H9 (cell line): ENCODE measurements at regions not wholly inside any gene's neighbourhood (a gene's known extent, or its start where the extent isn't known, plus 50 kb on each side); places are given as distances from the start of the nearest gene placed in this dataset.

ENCODE experiments used
- DNase-seq: peaks from one replicate; pipeline ENCODE4 v3.0.0-alpha.2; 2017
- H2AFZ ChIP-seq: one replicate; pipeline ENCODE4 v1.6.1; 2013; ENCODE audit warnings: mild to moderate bottlenecking, low read length, control low read depth, moderate library complexity
- H2AK5ac ChIP-seq: 2 replicates; pipeline ENCODE4 v1.6.1; 2013; ENCODE audit warnings: low read length, control low read depth, mixed read lengths; ENCODE audit not compliant: insufficient read length
- H2BK120ac ChIP-seq: one replicate; pipeline ENCODE4 v1.6.1; 2013; ENCODE audit warnings: low read depth, mild to moderate bottlenecking, low read length, control low read depth, inconsistent platforms; ENCODE audit not compliant: poor library complexity, severe bottlenecking
- H2BK12ac ChIP-seq: 2 replicates; pipeline ENCODE4 v1.6.1; 2013; ENCODE audit warnings: low read length, control low read depth, mixed read lengths, low read depth; ENCODE audit not compliant: insufficient read length
- H2BK15ac ChIP-seq: 2 replicates; pipeline ENCODE4 v1.6.1; 2013; ENCODE audit warnings: low read depth, low read length, control low read depth
- H2BK20ac ChIP-seq: one replicate; pipeline ENCODE4 v1.6.1; 2013; ENCODE audit warnings: low read depth, mild to moderate bottlenecking, low read length, control low read depth, inconsistent platforms; ENCODE audit not compliant: poor library complexity, severe bottlenecking
- H2BK5ac ChIP-seq: 2 replicates; pipeline ENCODE4 v1.6.1; 2013; ENCODE audit warnings: low read length, control low read depth, mixed read lengths; ENCODE audit not compliant: insufficient read length
- H3K14ac ChIP-seq: 2 replicates; pipeline ENCODE4 v1.6.1; 2013; ENCODE audit warnings: low read length, control low read depth; ENCODE audit not compliant: insufficient read depth
- H3K18ac ChIP-seq: 2 replicates; pipeline ENCODE4 v1.6.1; 2013; ENCODE audit warnings: low read depth, mild to moderate bottlenecking, mixed read lengths, low read length, control low read depth; ENCODE audit not compliant: insufficient read length
- H3K23ac ChIP-seq: 2 replicates; pipeline ENCODE4 v1.6.1; 2013; ENCODE audit warnings: low read length, control low read depth, mixed read lengths, low read depth; ENCODE audit not compliant: insufficient read length
- H3K23me2 ChIP-seq: 2 replicates; pipeline ENCODE4 v1.6.1; 2013; ENCODE audit warnings: low read depth, mild to moderate bottlenecking, mixed read lengths, low read length, control low read depth; ENCODE audit not compliant: insufficient read length, poor library complexity, severe bottlenecking
- H3K27ac ChIP-seq: 2 replicates; pipeline ENCODE4 v1.5.1; 2013; ENCODE audit warnings: low read length, control low read depth, mixed read lengths, low read depth; ENCODE audit not compliant: insufficient read length
- H3K27me3 ChIP-seq: 2 replicates; pipeline ENCODE4 v1.6.1; 2013; ENCODE audit warnings: low read length, control low read depth, inconsistent platforms; ENCODE audit not compliant: insufficient read depth
- H3K4ac ChIP-seq: 2 replicates; pipeline ENCODE4 v1.6.1; 2013; ENCODE audit warnings: low read depth, mild to moderate bottlenecking, control low read depth, inconsistent platforms, low read length, moderate library complexity
- H3K4me1 ChIP-seq: 2 replicates; pipeline ENCODE4 v1.6.1; 2013; ENCODE audit warnings: low read length, control low read depth, inconsistent platforms; ENCODE audit not compliant: insufficient read depth
- H3K4me2 ChIP-seq: 2 replicates; pipeline ENCODE4 v1.6.1; 2013; ENCODE audit warnings: low read length, control low read depth, mixed read lengths; ENCODE audit not compliant: insufficient read length, insufficient read depth
- H3K56ac ChIP-seq: 2 replicates; pipeline ENCODE4 v1.6.1; 2013; ENCODE audit warnings: low read depth, mild to moderate bottlenecking, mixed read lengths, low read length, control low read depth; ENCODE audit not compliant: insufficient read length
- H3K79me1 ChIP-seq: 2 replicates; pipeline ENCODE4 v1.6.1; 2013; ENCODE audit warnings: low read depth, mild to moderate bottlenecking, moderate library complexity, low read length, control low read depth, inconsistent platforms; ENCODE audit not compliant: insufficient read depth, poor library complexity, severe bottlenecking
- H3K79me2 ChIP-seq: 2 replicates; pipeline ENCODE4 v1.6.1; 2013; ENCODE audit warnings: low read length, control low read depth, inconsistent platforms; ENCODE audit not compliant: insufficient read depth
- H3K9ac ChIP-seq: 2 replicates; pipeline ENCODE4 v1.6.1; 2013; ENCODE audit warnings: low read length, control low read depth, mixed read lengths; ENCODE audit not compliant: insufficient read length; ENCODE audit errors: extremely low read depth
- H3K9me3 ChIP-seq: one replicate; pipeline ENCODE4 v1.6.1; 2013; ENCODE audit warnings: low read depth, low read length, inconsistent platforms; ENCODE audit not compliant: control insufficient read depth
- H3T11ph ChIP-seq: one replicate; pipeline ENCODE4 v1.6.1; 2013; ENCODE audit warnings: mild to moderate bottlenecking, low read length, control low read depth, inconsistent platforms
- H4K20me1 ChIP-seq: one replicate; pipeline ENCODE4 v1.6.1; 2013; ENCODE audit not compliant: control insufficient read depth, insufficient read length, insufficient read depth
- H4K5ac ChIP-seq: 2 replicates; pipeline ENCODE4 v1.6.1; 2013; ENCODE audit warnings: low read depth, mild to moderate bottlenecking, mixed read lengths, low read length, control low read depth; ENCODE audit not compliant: insufficient read length
- H4K8ac ChIP-seq: replicated peaks from 2 replicates; pipeline ENCODE4 v1.6.1; 2013; ENCODE audit warnings: low read length, control low read depth, mixed read lengths, low read depth; ENCODE audit not compliant: insufficient read length
- H4K91ac ChIP-seq: 2 replicates; pipeline ENCODE4 v1.6.1; 2013; ENCODE audit warnings: low read depth, mild to moderate bottlenecking, moderate library complexity, mixed read lengths, low read length, control low read depth; ENCODE audit not compliant: insufficient read length
- H3K27ac Mint-ChIP-seq, 3 experiments: 2 replicates in 2 of 3; 3 replicates in 1 of 3; pipeline ENCODE4 v1.8.0; 2020 to 2021; ENCODE audit warnings: mixed read lengths in 3 of 3, mild to moderate bottlenecking in 1 of 3, moderate library complexity in 1 of 3
- H3K27me3 Mint-ChIP-seq: 2 replicates; pipeline ENCODE4 v1.8.0; 2021; ENCODE audit warnings: low read depth, mild to moderate bottlenecking, moderate library complexity, mixed read lengths
- H3K36me3 Mint-ChIP-seq, 3 experiments: 2 replicates in 2 of 3; 3 replicates in 1 of 3; pipeline ENCODE4 v1.8.0; 2020 to 2021; ENCODE audit warnings: low read depth in 3 of 3, mixed read lengths in 3 of 3; ENCODE audit not compliant: insufficient read depth in 1 of 3
- H3K4me1 Mint-ChIP-seq, 2 experiments: 2 replicates each; pipeline ENCODE4 v1.8.0; 2020; ENCODE audit warnings: mixed read lengths in 2 of 2
- H3K4me3 Mint-ChIP-seq, 2 experiments: 2 replicates in 1 of 2; 3 replicates in 1 of 2; pipeline ENCODE4 v1.8.0; 2020 to 2021; ENCODE audit warnings: mild to moderate bottlenecking in 2 of 2, mixed read lengths in 2 of 2, moderate library complexity in 1 of 2
- H3K9me3 Mint-ChIP-seq, 2 experiments: 2 replicates in 1 of 2; 3 replicates in 1 of 2; pipeline ENCODE4 v1.8.0; 2020; ENCODE audit warnings: mild to moderate bottlenecking in 2 of 2, mixed read lengths in 2 of 2, moderate library complexity in 1 of 2
- CTCF ChIP-seq: fragments of 200-600 bp; sonication (generic); conservative IDR thresholded peaks from 3 replicates; pipeline ENCODE4 v1.8.0; 2021; ENCODE audit warnings: antibody characterized with exemption, mild to moderate bottlenecking
- WGBS: extraction: QIAGEN DNeasy Blood & Tissue Kit; methylation state at CpG from one replicate; pipeline ENCODE4 v1.1.7; 2013; ENCODE audit warnings: missing lambda C conversion rate, low lambda C conversion rate, mixed read lengths; ENCODE audit not compliant: insufficient read length; ENCODE audit errors: extremely low coverage; 5-methylcytosine and 5-hydroxymethylcytosine counted together

DNA sequence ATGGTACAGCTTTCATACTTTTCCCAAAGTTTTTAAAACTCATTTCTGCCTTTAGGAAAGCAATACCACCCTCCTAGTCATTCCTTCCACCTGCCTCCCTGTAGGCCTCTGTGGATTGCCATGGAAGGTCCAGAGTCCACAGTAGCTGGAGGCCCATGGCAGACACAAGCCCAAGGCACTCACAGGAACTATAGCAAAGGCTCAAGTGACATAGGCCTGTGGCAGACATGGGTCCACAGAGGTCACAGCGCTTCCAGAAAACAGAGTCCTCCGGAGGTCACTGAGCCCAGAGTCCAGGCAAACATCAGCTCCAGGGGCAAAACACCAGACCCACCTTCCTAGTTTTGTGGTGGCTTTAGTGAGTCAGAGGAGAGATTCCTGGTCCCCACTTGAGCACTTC is 147.6 kb upstream of the ATP6AP2 start:
- H2BK20ac ChIP-seq: no peak overlapping the region
- H3K4me1 ChIP-seq: peaks cover 8% of the 10 kb centered on the region; the same call in 1 of the 2 replicates
- no CpG with 5 or more reads among the region's 2 CpGs for WGBS
- H3K23me2 ChIP-seq: no peaks in the 10 kb centered on the region
- no peak overlapping the region for H2AK5ac ChIP-seq
- no peak overlapping the region for H3K14ac ChIP-seq
- no peaks in the 10 kb centered on the region for H3K27me3 ChIP-seq
- no peak overlapping the region for H4K91ac ChIP-seq
- H4K5ac ChIP-seq: no peak overlapping the region
- no peak overlapping the region for H2AFZ ChIP-seq
- no peak overlapping the region for H3K27ac ChIP-seq
- H3K4ac ChIP-seq: no peak overlapping the region
- no peak for DNase-seq
- no peak overlapping the region for H4K8ac ChIP-seq
- Mint-ChIP-seq H3K27ac (peak overlapping the region in 1 of 3 experiments; percentile 96; a peak in 1 of 7 replicates), H3K27me3 (peaks cover 1% of the 10 kb centered on the region), H3K9me3 (peaks cover 83 to 85% of the 10 kb centered on the region in 2 experiments), H3K4me1 (peaks cover 11 to 13% of the 10 kb centered on the region in 2 experiments), H3K4me3 (no peak overlapping the region), H3K36me3 (peaks cover 2 to 25% (median 22%) of the 10 kb centered on the region in 3 experiments)
- no peak overlapping the region for H2BK12ac ChIP-seq
- H3T11ph ChIP-seq: no peak overlapping the region
- H2BK15ac ChIP-seq: peak overlapping the region; percentile 76; the same call in 1 of the 2 replicates
- no peak overlapping the region for H3K23ac ChIP-seq
- no peak overlapping the region for H3K4me2 ChIP-seq
- no peaks in the 10 kb centered on the region for H3K79me2 ChIP-seq
- no peak overlapping the region for H3K9ac ChIP-seq
- no peak overlapping the region for H2BK120ac ChIP-seq
- H3K79me1 ChIP-seq: no peaks in the 10 kb centered on the region
- no peak overlapping the region for H3K56ac ChIP-seq
- H3K9me3 ChIP-seq: no peaks in the 10 kb centered on the region
- no peak overlapping the region for H2BK5ac ChIP-seq
- H3K18ac ChIP-seq: no peak overlapping the region
- no peaks in the 10 kb centered on the region for H4K20me1 ChIP-seq
- TF ChIP-seq CTCF: no peak
